Stomach smooth muscle (tissue), 2 donors: ENCODE measurements at regions not wholly inside any gene's neighbourhood (a gene's known extent, or its start where the extent isn't known, plus 50 kb on each side); places are given as distances from the start of the nearest gene placed in this dataset.

Experiments used
- H3K27ac ChIP-seq: one replicate; pipeline ENCODE4 v1.7.0; 2013; ENCODE audit warnings: mild to moderate bottlenecking, low read length, inconsistent platforms
- H3K27me3 ChIP-seq, 2 donors: one replicate each; pipeline ENCODE4 v1.7.0; 2013; ENCODE audit warnings: low read length in 2 of 2; ENCODE audit not compliant: insufficient read depth in 2 of 2, control insufficient read depth in 1 of 2
- H3K36me3 ChIP-seq, 2 donors: one replicate each; pipeline ENCODE4 v1.7.0; 2013; ENCODE audit warnings: low read length in 2 of 2; ENCODE audit not compliant: control insufficient read depth in 2 of 2, insufficient read depth in 2 of 2
- H3K4me1 ChIP-seq: one replicate; pipeline ENCODE4 v1.7.0; 2013; ENCODE audit warnings: low read length; ENCODE audit not compliant: control insufficient read depth, insufficient read depth
- H3K4me3 ChIP-seq, 2 donors: one replicate each; pipeline ENCODE4 v1.7.0; 2013; ENCODE audit warnings: low read length in 2 of 2
- H3K9ac ChIP-seq, 2 donors: one replicate each; pipeline ENCODE4 v1.7.0; 2013; ENCODE audit warnings: low read length in 2 of 2, mild to moderate bottlenecking in 1 of 2
- H3K9me3 ChIP-seq, 2 donors: one replicate each; pipeline ENCODE4 v1.7.0; 2013; ENCODE audit warnings: low read length in 2 of 2; ENCODE audit not compliant: control insufficient read depth in 2 of 2
- donor health status: healthy.
- donor health status: Pancreatic carcinoma.

GRCh38 chr4:178414881-178415446 lies 972.7 kb upstream of the AGA start:
- H3K9ac ChIP-seq = no peak overlapping the region
- no peaks in the 10 kb centered on the region for H3K27me3 ChIP-seq
- H3K36me3 ChIP-seq = no peaks in the 10 kb centered on the region
- H3K9me3 ChIP-seq = no peaks in the 10 kb centered on the region
- no peak overlapping the region for H3K4me3 ChIP-seq
- no peaks in the 10 kb centered on the region for H3K4me1 ChIP-seq
- no peak overlapping the region for H3K27ac ChIP-seq

GRCh38 chr4:178415925-178416324 lies 973.7 kb upstream of the AGA start:
- Histone ChIP-seq H3K9me3 (no peaks in the 10 kb centered on the region), H3K4me3 (no peak overlapping the region), H3K27ac (no peak overlapping the region), H3K36me3 (no peaks in the 10 kb centered on the region), H3K4me1 (no peaks in the 10 kb centered on the region), H3K27me3 (no peaks in the 10 kb centered on the region), H3K9ac (no peak overlapping the region)

- Histone ChIP-seq H3K4me1 (no peaks in the 10 kb centered on the region), H3K36me3 (no peaks in the 10 kb centered on the region), H3K9ac (no peak overlapping the region), H3K27me3 (no peaks in the 10 kb centered on the region), H3K9me3 (no peaks in the 10 kb centered on the region), H3K27ac (no peak overlapping the region), H3K4me3 (no peak overlapping the region)
Observed at GRCh38 chr4:178423366-178423765, 981.1 kb upstream of the AGA start.

- no peaks in the 10 kb centered on the region for H3K4me1 ChIP-seq
- no peak overlapping the region for H3K27ac ChIP-seq
- H3K27me3 ChIP-seq = no peaks in the 10 kb centered on the region
- H3K4me3 ChIP-seq = no peak overlapping the region
- H3K36me3 ChIP-seq = no peaks in the 10 kb centered on the region
- no peak overlapping the region for H3K9ac ChIP-seq
- no peaks in the 10 kb centered on the region for H3K9me3 ChIP-seq
Observed at GRCh38 chr4:178426871-178427270, 984.6 kb upstream of the AGA start.

- Histone ChIP-seq H3K4me3 (no peak overlapping the region), H3K9ac (no peak overlapping the region), H3K36me3 (no peaks in the 10 kb centered on the region), H3K9me3 (no peaks in the 10 kb centered on the region), H3K27me3 (no peaks in the 10 kb centered on the region), H3K27ac (no peak overlapping the region), H3K4me1 (no peaks in the 10 kb centered on the region)
Observed at GRCh38 chr4:178427663-178428062, 985.4 kb upstream of the AGA start.

- H3K27me3 ChIP-seq = no peaks in the 10 kb centered on the region
- H3K4me3 ChIP-seq = no peak overlapping the region
- H3K9me3 ChIP-seq = no peaks in the 10 kb centered on the region
- no peak overlapping the region for H3K27ac ChIP-seq
- no peaks in the 10 kb centered on the region for H3K4me1 ChIP-seq
- no peaks in the 10 kb centered on the region for H3K36me3 ChIP-seq
- H3K9ac ChIP-seq = no peak overlapping the region
Observed at GRCh38 chr4:178448372-178449035, 1006.3 kb upstream of the AGA start.

GRCh38 chr4:178450614-178451013 lies 1008.4 kb upstream of the AGA start:
- H3K27ac ChIP-seq = no peak overlapping the region
- H3K4me1 ChIP-seq = no peaks in the 10 kb centered on the region
- no peaks in the 10 kb centered on the region for H3K36me3 ChIP-seq
- no peak overlapping the region for H3K9ac ChIP-seq
- no peaks in the 10 kb centered on the region for H3K9me3 ChIP-seq
- no peaks in the 10 kb centered on the region for H3K27me3 ChIP-seq
- no peak overlapping the region for H3K4me3 ChIP-seq

GRCh38 chr4:178453057-178453456 lies 1010.8 kb upstream of the AGA start:
- Histone ChIP-seq H3K9ac (no peak overlapping the region), H3K27ac (no peak overlapping the region), H3K27me3 (no peaks in the 10 kb centered on the region), H3K36me3 (no peaks in the 10 kb centered on the region), H3K4me3 (no peak overlapping the region), H3K9me3 (no peaks in the 10 kb centered on the region), H3K4me1 (no peaks in the 10 kb centered on the region)

GRCh38 chr4:178457286-178457685 lies 1015.0 kb upstream of the AGA start:
- Histone ChIP-seq H3K27me3 (no peaks in the 10 kb centered on the region), H3K36me3 (no peaks in the 10 kb centered on the region), H3K9me3 (no peaks in the 10 kb centered on the region), H3K9ac (no peak overlapping the region), H3K4me3 (no peak overlapping the region), H3K4me1 (no peaks in the 10 kb centered on the region), H3K27ac (no peak overlapping the region)

- H3K27me3 ChIP-seq = no peaks in the 10 kb centered on the region
- H3K4me1 ChIP-seq = no peaks in the 10 kb centered on the region
- no peaks in the 10 kb centered on the region for H3K9me3 ChIP-seq
- H3K27ac ChIP-seq = no peak overlapping the region
- no peaks in the 10 kb centered on the region for H3K36me3 ChIP-seq
- no peak overlapping the region for H3K9ac ChIP-seq
- H3K4me3 ChIP-seq = no peak overlapping the region
Observed at GRCh38 chr4:178462710-178463109, 1020.5 kb upstream of the AGA start.

- Histone ChIP-seq H3K4me3 (no peak overlapping the region), H3K27ac (no peak overlapping the region), H3K9ac (no peak overlapping the region), H3K4me1 (no peaks in the 10 kb centered on the region), H3K9me3 (no peaks in the 10 kb centered on the region), H3K27me3 (no peaks in the 10 kb centered on the region), H3K36me3 (no peaks in the 10 kb centered on the region)
Observed at GRCh38 chr4:178463747-178464146, 1021.5 kb upstream of the AGA start.
